ENCODE measurements at regions not wholly inside any gene's neighbourhood (a gene's known extent, or its start where the extent isn't known, plus 50 kb on each side); places are given as distances from the start of the nearest gene placed in this dataset.

GRCh38 chr3:27971600-27971999 is 249.5 kb upstream of the EOMES start:
- TF ChIP-seq, protein P1, sequence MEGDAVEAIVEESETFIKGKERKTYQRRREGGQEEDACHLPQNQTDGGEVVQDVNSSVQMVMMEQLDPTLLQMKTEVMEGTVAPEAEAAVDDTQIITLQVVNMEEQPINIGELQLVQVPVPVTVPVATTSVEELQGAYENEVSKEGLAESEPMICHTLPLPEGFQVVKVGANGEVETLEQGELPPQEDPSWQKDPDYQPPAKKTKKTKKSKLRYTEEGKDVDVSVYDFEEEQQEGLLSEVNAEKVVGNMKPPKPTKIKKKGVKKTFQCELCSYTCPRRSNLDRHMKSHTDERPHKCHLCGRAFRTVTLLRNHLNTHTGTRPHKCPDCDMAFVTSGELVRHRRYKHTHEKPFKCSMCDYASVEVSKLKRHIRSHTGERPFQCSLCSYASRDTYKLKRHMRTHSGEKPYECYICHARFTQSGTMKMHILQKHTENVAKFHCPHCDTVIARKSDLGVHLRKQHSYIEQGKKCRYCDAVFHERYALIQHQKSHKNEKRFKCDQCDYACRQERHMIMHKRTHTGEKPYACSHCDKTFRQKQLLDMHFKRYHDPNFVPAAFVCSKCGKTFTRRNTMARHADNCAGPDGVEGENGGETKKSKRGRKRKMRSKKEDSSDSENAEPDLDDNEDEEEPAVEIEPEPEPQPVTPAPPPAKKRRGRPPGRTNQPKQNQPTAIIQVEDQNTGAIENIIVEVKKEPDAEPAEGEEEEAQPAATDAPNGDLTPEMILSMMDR (IDR thresholded peaks at IDR 0.05; ENCODE audit: low read length): no peak
- TF ChIP-seq EZH2 (optimal IDR thresholded peaks at IDR 0.05; ENCODE audit: low read depth, low read length): no peak
